ENCODE measurements at regions not wholly inside any gene's neighbourhood (a gene's known extent, or its start where the extent isn't known, plus 50 kb on each side); places are given as distances from the start of the nearest gene placed in this dataset.

DNA sequence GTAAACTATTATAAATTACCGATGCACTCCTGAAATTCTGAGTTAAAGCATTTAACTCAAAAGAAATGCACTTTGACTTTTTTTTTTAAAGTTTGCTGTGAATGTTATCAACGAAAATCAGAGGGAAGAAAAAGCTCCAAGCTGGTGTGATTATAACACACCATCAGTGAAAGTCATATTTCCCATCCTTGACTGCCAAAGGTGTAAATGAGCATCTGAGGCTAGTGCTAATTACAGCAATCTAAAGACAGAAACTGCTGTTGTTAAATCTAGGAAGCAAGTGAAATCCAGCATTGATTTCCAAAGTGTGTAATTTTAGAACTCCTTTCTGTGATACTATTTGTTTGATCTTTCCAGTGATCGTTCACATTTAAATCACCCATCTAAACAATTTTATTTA lies 1538.8 kb downstream of the TECRL start:
- TF ChIP-seq POLR2AphosphoS5 (IDR thresholded peaks at IDR 0.05) (no peak), POLR2A (IDR thresholded peaks at IDR 0.05) (no peak)
- TF ChIP-seq, protein P1, sequence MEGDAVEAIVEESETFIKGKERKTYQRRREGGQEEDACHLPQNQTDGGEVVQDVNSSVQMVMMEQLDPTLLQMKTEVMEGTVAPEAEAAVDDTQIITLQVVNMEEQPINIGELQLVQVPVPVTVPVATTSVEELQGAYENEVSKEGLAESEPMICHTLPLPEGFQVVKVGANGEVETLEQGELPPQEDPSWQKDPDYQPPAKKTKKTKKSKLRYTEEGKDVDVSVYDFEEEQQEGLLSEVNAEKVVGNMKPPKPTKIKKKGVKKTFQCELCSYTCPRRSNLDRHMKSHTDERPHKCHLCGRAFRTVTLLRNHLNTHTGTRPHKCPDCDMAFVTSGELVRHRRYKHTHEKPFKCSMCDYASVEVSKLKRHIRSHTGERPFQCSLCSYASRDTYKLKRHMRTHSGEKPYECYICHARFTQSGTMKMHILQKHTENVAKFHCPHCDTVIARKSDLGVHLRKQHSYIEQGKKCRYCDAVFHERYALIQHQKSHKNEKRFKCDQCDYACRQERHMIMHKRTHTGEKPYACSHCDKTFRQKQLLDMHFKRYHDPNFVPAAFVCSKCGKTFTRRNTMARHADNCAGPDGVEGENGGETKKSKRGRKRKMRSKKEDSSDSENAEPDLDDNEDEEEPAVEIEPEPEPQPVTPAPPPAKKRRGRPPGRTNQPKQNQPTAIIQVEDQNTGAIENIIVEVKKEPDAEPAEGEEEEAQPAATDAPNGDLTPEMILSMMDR (IDR thresholded peaks at IDR 0.05), result no peak
